ENCODE measurements at regions not wholly inside any gene's neighbourhood (a gene's known extent, or its start where the extent isn't known, plus 50 kb on each side); places are given as distances from the start of the nearest gene placed in this dataset.

DNA sequence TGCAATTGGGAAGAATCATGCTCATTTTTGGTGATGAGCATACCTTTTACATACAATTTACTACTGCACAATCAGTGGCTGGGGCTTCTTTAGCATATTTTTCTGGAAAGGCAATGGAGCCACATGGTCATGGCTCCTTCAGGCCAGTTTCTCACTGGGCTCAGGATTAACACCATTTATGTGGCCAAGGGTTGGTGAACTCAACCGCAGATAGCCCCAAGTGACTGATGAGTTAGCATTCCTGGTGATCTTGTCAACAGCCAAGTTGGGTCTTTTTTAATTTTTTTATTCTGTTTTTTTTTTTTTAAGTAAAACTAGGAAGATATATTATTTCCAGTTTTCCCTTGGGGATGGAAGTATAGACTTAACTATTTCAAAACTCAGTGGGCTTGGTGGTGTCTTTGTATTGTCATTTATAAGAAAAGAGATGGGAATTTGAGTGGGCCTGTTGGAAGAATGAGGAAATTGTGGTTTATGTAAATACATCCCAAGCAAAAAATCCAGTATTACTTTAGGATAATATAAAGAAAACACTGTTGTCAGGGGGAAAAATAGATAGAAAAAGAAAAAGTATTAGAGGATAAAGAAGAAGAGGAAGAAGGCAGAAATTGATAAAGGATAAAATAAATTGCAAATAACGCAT, 397.4 kb downstream of the MAFB start:
- Histone ChIP-seq H3K4me1 (ENCODE audit: control insufficient read depth in 1 of 2, insufficient read depth in 1 of 2, low read depth in 1 of 2, low read length in 1 of 2) (no peaks in the 10 kb centered on the region), H3K4me3 (ENCODE audit: low read depth in 1 of 2, low read length in 1 of 2) (no peak overlapping the region), H3K27me3 (peaks cover 28% of the 10 kb centered on the region), H3K36me3 (no peaks in the 10 kb centered on the region), H3K9me3 (no peaks in the 10 kb centered on the region), H3K27ac (no peak overlapping the region)
- TF ChIP-seq, protein P1, sequence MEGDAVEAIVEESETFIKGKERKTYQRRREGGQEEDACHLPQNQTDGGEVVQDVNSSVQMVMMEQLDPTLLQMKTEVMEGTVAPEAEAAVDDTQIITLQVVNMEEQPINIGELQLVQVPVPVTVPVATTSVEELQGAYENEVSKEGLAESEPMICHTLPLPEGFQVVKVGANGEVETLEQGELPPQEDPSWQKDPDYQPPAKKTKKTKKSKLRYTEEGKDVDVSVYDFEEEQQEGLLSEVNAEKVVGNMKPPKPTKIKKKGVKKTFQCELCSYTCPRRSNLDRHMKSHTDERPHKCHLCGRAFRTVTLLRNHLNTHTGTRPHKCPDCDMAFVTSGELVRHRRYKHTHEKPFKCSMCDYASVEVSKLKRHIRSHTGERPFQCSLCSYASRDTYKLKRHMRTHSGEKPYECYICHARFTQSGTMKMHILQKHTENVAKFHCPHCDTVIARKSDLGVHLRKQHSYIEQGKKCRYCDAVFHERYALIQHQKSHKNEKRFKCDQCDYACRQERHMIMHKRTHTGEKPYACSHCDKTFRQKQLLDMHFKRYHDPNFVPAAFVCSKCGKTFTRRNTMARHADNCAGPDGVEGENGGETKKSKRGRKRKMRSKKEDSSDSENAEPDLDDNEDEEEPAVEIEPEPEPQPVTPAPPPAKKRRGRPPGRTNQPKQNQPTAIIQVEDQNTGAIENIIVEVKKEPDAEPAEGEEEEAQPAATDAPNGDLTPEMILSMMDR (IDR thresholded peaks at IDR 0.05), result no peak

DNA sequence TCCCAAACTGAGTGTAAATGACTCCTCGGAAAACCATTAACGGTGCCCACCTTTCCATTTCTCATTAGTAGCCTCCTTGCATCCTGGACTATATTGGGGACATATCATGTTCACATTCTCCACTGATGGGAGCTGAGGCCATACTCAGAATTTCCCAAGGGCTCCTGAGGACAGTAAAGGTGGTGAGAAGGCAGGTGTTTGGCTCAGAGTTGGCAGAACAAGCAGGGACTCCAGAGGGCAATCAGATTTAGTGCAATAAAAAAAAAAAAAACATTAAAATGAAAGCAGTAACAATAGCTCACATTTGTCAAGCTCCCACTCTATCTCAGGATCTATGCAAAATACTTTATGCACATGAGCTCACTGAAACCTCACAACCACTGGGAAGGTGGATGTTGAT, 401.4 kb downstream of the MAFB start:
- Histone ChIP-seq H3K4me3 (ENCODE audit: low read depth in 1 of 2, low read length in 1 of 2) (no peak overlapping the region), H3K4me1 (ENCODE audit: control insufficient read depth in 1 of 2, insufficient read depth in 1 of 2, low read depth in 1 of 2, low read length in 1 of 2) (no peaks in the 10 kb centered on the region), H3K27ac (no peak overlapping the region), H3K9me3 (no peaks in the 10 kb centered on the region), H3K27me3 (peaks cover 32% of the 10 kb centered on the region), H3K36me3 (no peaks in the 10 kb centered on the region)
- TF ChIP-seq, protein P1 (IDR thresholded peaks at IDR 0.05), result no peak

DNA sequence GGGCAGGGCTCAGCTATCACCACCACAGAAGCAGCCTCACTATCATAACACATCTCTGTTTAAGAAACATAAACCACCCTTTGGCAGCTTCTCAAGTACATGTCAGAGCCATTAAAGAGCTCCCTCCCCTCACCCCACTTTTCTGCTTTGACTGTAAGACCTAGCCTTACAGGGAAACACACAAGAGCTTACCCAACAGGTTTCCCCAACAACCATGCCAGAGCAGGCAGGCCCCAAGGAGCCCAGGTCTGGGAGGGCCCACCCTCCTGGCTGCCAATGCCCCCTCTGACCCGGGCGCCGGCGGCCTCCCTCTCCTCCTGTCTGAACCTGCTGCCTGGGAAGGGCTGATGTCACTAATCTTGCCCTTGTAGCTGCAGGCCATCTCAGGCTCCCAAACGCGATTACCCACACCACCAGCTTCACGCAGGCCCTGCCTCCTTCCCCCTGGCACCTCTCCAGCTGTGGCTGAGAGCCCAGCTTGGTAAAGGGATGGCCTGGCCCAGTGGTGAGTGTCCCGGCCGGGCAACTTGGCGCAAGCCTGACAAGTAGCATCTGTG, 402.0 kb downstream of the MAFB start:
- no peak overlapping the region for H3K27ac ChIP-seq
- TF ChIP-seq, protein P1 (IDR thresholded peaks at IDR 0.05), result no peak
- H3K9me3 ChIP-seq, result no peaks in the 10 kb centered on the region
- H3K27me3 ChIP-seq, result peaks cover 28% of the 10 kb centered on the region
- no peaks in the 10 kb centered on the region for H3K36me3 ChIP-seq
- H3K4me1 ChIP-seq (ENCODE audit: control insufficient read depth in 1 of 2, insufficient read depth in 1 of 2, low read depth in 1 of 2, low read length in 1 of 2), result no peaks in the 10 kb centered on the region
- no peak overlapping the region for H3K4me3 ChIP-seq (ENCODE audit: low read depth in 1 of 2, low read length in 1 of 2)

DNA sequence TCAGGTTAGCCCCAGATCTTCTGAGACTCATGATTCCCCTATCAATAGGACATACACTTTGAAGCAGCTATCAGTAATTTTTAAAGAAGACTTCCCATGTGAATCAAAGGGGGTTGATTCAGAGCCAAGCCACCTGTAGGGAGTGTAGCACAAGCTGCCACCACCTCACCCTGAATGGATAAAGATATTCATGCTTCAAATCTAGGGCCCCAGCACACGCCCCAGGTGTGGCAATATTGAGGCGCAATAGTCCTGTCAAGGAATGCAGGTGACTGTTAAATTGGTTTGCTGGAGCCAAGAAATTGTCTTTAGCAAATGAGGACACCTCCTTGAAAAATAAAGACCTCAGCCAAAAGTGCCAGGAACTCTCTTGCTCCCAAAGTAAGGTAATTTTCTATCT, 404.4 kb downstream of the MAFB start:
- TF ChIP-seq, protein P1 (IDR thresholded peaks at IDR 0.05), result no peak
- Histone ChIP-seq H3K36me3 (no peaks in the 10 kb centered on the region), H3K4me1 (ENCODE audit: control insufficient read depth in 1 of 2, insufficient read depth in 1 of 2, low read depth in 1 of 2, low read length in 1 of 2) (no peaks in the 10 kb centered on the region), H3K27ac (no peak overlapping the region), H3K9me3 (no peaks in the 10 kb centered on the region), H3K4me3 (ENCODE audit: low read depth in 1 of 2, low read length in 1 of 2) (no peak overlapping the region), H3K27me3 (peaks cover 27% of the 10 kb centered on the region)

DNA sequence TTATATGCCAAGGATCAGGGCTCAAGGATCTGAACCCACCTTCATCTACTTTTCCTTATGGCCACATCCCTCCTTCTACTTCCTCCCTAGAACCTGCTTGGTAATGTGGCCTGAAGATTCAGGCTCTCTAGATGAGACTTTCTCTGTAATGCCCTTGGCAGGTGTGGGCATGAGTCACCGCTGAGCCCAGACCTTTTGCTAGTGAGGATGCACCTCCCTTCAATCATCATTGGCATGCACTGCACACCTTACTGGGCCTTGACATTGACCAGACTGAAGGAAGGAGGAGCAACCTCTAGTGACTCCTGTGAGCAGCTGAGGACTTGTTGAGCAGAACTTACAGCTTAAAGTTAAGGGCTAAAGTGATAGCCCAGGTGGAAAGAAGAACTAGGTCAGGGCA, 405.3 kb downstream of the MAFB start:
- peaks cover 20% of the 10 kb centered on the region for H3K27me3 ChIP-seq

More for the DNA sequence above, 405.3 kb downstream of the MAFB start:
- no peaks in the 10 kb centered on the region for H3K4me1 ChIP-seq (ENCODE audit: control insufficient read depth in 1 of 2, insufficient read depth in 1 of 2, low read depth in 1 of 2, low read length in 1 of 2)
- H3K9me3 ChIP-seq, result no peaks in the 10 kb centered on the region
- H3K4me3 ChIP-seq (ENCODE audit: low read depth in 1 of 2, low read length in 1 of 2), result no peak overlapping the region
- H3K36me3 ChIP-seq, result no peaks in the 10 kb centered on the region
- no peak overlapping the region for H3K27ac ChIP-seq
- TF ChIP-seq, protein P1 (IDR thresholded peaks at IDR 0.05), result no peak

Data from neutrophil (primary cell).